GM12892 (cell line): ENCODE measurements at regions not wholly inside any gene's neighbourhood (a gene's known extent, or its start where the extent isn't known, plus 50 kb on each side); places are given as distances from the start of the nearest gene placed in this dataset.

Experiments
- DNase-seq: peaks from one replicate; pipeline ENCODE4 v3.0.0; 2011; ENCODE audit not compliant: insufficient read length
- FAIRE-seq: peaks from 2 replicates; lab custom pipeline; 2011; peaks lifted over from hg19 to GRCh38; lab: Jason Lieb, UNC
- POLR2A ChIP-seq: IDR thresholded peaks from 2 replicates; pipeline ENCODE4 v1.6.1; 2011; ENCODE audit warnings: low read depth, low read length, control low read depth
- POLR2AphosphoS5 ChIP-seq: IDR thresholded peaks from 2 replicates; pipeline ENCODE4 v1.6.1; 2011; ENCODE audit warnings: low read depth, low read length, control low read depth
- TAF1 ChIP-seq: IDR thresholded peaks from 2 replicates; pipeline ENCODE4 v1.6.1; 2011; ENCODE audit warnings: low read depth, mild to moderate bottlenecking, control low read depth, low read length, borderline replicate concordance

DNA sequence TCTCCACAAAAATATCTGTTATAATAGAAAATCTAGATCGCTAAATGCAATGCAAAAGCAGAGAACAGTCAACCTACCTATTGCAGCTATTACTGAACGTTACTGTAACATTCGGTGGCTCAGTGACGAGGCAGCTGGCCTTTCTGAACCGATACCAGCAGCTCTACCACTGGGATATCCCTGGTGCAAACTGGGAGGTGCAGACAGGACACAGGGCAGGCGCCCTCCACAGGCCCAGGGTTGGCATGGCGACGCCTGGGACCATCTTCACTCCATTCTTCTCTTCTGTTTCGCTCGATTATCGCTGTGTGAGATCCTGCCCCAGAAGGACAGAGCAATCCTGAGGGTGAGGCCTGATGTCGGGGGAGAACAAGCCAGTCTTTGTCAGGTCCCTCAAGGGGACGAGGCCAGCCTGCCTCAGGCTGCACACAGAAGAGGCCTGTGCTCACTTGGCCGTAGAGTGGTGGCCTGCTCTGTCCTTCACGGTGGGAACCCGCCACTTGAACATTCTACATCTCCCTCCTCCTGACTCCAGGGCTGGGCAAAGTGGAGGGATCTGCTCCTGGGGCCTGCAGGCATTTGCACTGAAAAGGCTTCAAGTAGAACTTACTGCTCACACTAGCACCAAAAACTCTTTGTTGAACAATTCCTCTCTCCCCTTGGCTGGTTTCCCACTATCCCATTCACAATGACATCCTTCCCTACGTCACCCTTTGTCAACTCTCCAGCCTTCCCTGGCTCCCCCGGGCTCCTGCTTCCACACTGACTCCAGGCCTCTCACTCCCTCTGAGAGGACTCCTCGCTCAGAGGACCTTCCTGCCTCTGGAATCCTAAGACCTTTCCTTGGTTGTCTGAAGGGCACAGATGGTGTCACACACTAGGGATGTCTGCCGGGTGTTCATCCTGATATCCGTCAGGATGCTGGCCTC lies 49.7 kb downstream of the CYRIA start:
- TF ChIP-seq TAF1 (no peak), POLR2A (no peak), POLR2AphosphoS5 (no peak)
- DNase-seq (no peak), FAIRE-seq (no peak)

GRCh38 chr2:16615246-16615645 lies 50.4 kb downstream of the CYRIA start:
- TF ChIP-seq POLR2A (no peak), POLR2AphosphoS5 (no peak), TAF1 (no peak)
- FAIRE-seq, result no peak
- DNase-seq, result no peak

- TF ChIP-seq POLR2A, result no peak
- TF ChIP-seq POLR2AphosphoS5, result no peak
- TF ChIP-seq TAF1, result no peak
- DNase-seq (no peak), FAIRE-seq (no peak)
Observed at GRCh38 chr2:16614314-16614860, 51.2 kb downstream of the CYRIA start.

GRCh38 chr2:16613539-16614011 lies 52.1 kb downstream of the CYRIA start:
- DNase-seq (no peak), FAIRE-seq (no peak)
- no peak for TF ChIP-seq TAF1
- TF ChIP-seq POLR2A, result no peak

- no peak for TF ChIP-seq POLR2A
- no peak for TF ChIP-seq POLR2AphosphoS5
- no peak for TF ChIP-seq TAF1
- no peak for DNase-seq
- FAIRE-seq, result no peak
Observed at GRCh38 chr2:16612490-16612889, 53.1 kb downstream of the CYRIA start.

DNA sequence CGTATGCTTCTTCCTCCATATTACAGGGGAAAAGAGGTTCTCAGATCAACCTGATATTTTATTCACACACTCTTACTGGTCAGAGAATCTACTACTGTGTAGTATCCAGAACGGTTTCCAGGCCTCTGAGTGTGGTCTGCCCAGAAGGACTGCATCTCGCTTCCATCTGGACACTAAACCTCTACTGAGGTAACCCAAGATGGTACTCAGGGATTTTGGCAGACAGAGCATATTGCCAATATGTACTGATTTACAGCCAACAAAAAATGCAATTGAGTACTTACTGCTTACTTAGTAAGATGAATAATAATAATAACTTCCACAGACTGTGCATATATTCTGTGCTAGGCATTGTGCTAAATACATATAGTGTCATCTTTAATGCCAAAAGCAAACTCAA lies 55.8 kb downstream of the CYRIA start:
- FAIRE-seq (peak; percentile 46), DNase-seq (no peak)
- TF ChIP-seq POLR2AphosphoS5, result no peak
- no peak for TF ChIP-seq TAF1
- no peak for TF ChIP-seq POLR2A

DNA sequence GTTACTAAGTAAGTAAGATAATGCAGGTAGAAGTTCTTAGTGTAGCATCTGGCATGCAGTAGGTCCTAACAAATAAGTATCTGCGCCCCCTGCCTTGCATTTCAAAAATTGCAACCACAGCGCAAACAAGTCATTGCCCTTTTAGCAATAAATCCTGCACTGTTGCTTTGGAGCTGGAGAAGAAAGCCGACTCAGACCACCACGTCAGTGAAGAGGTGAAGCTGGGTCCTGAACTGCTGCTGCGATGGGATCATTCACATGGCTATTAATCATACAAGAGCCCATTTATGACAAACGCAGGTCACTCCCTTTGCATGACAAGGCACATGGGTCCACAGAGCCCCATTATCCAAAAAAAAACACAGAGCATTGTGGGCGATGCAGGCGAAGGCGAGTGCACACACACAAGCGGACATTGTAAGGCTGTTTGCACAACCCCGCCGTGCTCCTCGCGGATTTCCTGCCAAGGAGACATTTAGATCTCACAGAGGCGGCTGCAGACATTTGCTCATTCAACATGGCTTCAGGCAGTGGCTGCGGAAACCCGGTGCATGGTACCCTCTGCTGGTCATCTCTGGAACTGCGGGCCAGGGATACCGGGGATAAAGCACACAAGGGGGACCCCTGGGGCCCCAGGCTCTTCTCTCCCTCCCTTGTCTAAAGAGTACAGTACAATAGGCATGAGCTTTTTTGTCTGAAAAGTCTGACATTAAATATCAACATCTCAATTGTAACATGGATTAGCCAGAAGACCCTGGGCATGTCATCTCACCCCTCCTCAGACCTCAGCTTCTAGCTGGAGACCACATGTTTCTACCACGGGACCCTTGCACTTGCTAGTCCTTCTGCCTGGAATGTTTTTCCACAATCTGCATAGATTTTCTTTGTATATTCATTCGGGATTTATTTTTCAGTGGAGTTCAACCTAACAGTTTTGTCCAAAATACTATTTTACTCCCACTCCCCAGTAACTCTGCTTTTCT lies 56.7 kb downstream of the CYRIA start:
- DNase-seq (peak; percentile 52), FAIRE-seq (peak; percentile 87)
- TF ChIP-seq POLR2A (no peak), POLR2AphosphoS5 (no peak), TAF1 (no peak)

DNA sequence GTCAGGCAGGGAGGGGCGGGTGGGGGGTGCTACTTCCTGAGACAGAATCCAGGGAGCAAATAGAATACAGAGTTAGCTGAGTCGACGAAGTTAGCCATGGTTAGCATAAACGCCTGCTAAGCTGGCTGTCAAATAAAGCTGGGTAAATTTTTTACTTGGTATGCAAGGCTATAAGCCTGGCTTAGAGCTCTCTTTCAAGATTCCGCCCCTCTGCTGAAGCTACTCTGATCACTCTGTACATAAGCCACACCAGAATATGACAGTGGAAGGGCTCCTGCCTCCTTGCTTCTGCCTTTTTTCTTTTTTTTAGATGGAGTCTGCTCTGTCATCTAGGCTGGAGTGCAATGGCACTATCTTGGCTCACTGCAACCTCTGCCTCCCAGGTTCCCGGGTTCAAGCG lies 58.3 kb downstream of the CYRIA start:
- TF ChIP-seq POLR2A, result no peak
- TF ChIP-seq POLR2AphosphoS5, result no peak
- TF ChIP-seq TAF1, result no peak
- FAIRE-seq (no peak), DNase-seq (no peak)

DNA sequence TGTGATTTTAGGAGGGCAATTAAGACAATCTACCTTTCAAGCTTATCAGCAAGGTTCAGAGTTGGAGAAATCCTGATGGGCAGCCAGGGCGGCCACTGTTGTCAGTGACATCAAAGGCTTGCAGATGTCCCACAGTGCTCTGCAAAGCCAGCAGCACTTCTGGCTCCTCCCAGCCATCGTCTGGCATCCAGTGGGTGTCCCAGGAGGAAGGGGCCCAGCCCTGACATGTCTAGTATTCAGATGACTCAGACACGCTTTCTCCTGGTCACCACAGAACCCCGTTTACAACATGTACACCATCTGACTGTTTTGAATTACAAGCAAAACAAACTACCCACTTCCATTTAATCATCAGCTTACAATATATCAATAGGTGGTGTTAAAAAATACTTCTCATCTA lies 61.4 kb downstream of the CYRIA start:
- FAIRE-seq (no peak), DNase-seq (no peak)
- TF ChIP-seq POLR2AphosphoS5 (no peak), TAF1 (no peak), POLR2A (no peak)

- DNase-seq, result no peak
- no peak for FAIRE-seq
- TF ChIP-seq TAF1 (no peak), POLR2A (no peak), POLR2AphosphoS5 (no peak)
Observed at GRCh38 chr2:16591370-16591933, 74.2 kb downstream of the CYRIA start.
